Esophagus muscularis mucosa (tissue), 3 donors: ENCODE measurements at regions not wholly inside any gene's neighbourhood (a gene's known extent, or its start where the extent isn't known, plus 50 kb on each side); places are given as distances from the start of the nearest gene placed in this dataset.

Experiments used
- POLR2A ChIP-seq: fragments of 450-650 bp; IDR thresholded peaks from one replicate; pipeline ENCODE4 v1.6.1; 2017; ENCODE audit warnings: antibody characterized with exemption, moderate library complexity, mild to moderate bottlenecking, low read depth
- POLR2AphosphoS5 ChIP-seq, 2 donors: sonication (generic); formaldehyde crosslinking; IDR thresholded peaks; one replicate each; pipeline ENCODE4 v1.6.1; 2017; ENCODE audit warnings: antibody characterized with exemption in 2 of 2
- TF ChIP-seq, protein P1 (sequence below), 3 experiments: fragments of 200-600 bp in 2 of 3; fragments of 450-650 bp in 1 of 3; sonication (generic) in 2 of 3; IDR thresholded peaks; one replicate each; pipeline ENCODE4 v1.5.1; 2017 to 2019; ENCODE audit warnings: antibody characterized with exemption in 3 of 3, mild to moderate bottlenecking in 2 of 3, moderate library complexity in 1 of 3

DNA sequence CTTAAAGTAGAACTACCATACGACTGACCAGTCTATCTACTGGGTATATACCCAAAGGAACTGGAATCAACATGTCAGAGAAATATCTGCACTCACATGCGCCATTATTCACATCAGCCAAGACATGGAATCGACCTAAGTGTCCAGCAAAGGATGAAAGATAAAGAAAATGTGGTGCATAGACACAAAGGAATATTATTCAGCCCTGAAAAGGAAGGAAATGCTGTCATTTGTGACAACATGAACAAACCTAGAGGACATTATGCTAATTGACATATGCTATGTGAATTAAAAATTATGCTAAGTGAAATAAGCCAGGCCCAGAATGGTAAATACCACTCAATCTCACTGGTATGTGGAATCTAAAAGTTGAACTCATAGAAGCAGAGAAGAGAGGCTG lies 123.7 kb downstream of the KLF6 start:
- TF ChIP-seq, protein P1, sequence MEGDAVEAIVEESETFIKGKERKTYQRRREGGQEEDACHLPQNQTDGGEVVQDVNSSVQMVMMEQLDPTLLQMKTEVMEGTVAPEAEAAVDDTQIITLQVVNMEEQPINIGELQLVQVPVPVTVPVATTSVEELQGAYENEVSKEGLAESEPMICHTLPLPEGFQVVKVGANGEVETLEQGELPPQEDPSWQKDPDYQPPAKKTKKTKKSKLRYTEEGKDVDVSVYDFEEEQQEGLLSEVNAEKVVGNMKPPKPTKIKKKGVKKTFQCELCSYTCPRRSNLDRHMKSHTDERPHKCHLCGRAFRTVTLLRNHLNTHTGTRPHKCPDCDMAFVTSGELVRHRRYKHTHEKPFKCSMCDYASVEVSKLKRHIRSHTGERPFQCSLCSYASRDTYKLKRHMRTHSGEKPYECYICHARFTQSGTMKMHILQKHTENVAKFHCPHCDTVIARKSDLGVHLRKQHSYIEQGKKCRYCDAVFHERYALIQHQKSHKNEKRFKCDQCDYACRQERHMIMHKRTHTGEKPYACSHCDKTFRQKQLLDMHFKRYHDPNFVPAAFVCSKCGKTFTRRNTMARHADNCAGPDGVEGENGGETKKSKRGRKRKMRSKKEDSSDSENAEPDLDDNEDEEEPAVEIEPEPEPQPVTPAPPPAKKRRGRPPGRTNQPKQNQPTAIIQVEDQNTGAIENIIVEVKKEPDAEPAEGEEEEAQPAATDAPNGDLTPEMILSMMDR (IDR thresholded peaks at IDR 0.05) = no peak
- TF ChIP-seq POLR2A = no peak
- TF ChIP-seq POLR2AphosphoS5 (IDR thresholded peaks at IDR 0.05) = no peak
